ENCODE measurements at regions not wholly inside any gene's neighbourhood (a gene's known extent, or its start where the extent isn't known, plus 50 kb on each side); places are given as distances from the start of the nearest gene placed in this dataset.

DNA sequence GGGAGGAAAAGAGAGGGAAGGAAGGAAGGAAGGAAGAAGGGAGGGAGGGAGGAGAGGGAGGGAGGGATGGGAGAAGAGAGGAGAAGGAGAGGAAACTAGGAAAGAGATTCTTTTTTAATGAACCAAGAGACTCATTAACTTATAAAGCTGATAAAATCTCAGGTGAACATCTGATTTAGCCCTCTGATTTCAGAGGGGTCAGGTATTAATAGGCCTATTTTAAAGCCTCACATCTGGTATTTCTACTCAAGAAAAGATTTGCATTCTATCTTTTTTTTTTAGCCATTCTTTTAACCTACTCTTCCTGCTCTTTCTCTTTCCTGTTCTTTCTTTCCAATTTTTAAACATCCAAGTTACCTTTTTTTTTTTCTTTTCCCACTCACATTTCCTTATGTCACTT, 103.3 kb upstream of the CPEB2 start:
- TF ChIP-seq, protein P1, sequence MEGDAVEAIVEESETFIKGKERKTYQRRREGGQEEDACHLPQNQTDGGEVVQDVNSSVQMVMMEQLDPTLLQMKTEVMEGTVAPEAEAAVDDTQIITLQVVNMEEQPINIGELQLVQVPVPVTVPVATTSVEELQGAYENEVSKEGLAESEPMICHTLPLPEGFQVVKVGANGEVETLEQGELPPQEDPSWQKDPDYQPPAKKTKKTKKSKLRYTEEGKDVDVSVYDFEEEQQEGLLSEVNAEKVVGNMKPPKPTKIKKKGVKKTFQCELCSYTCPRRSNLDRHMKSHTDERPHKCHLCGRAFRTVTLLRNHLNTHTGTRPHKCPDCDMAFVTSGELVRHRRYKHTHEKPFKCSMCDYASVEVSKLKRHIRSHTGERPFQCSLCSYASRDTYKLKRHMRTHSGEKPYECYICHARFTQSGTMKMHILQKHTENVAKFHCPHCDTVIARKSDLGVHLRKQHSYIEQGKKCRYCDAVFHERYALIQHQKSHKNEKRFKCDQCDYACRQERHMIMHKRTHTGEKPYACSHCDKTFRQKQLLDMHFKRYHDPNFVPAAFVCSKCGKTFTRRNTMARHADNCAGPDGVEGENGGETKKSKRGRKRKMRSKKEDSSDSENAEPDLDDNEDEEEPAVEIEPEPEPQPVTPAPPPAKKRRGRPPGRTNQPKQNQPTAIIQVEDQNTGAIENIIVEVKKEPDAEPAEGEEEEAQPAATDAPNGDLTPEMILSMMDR (IDR thresholded peaks at IDR 0.05): no peak
- TF ChIP-seq, protein P2, sequence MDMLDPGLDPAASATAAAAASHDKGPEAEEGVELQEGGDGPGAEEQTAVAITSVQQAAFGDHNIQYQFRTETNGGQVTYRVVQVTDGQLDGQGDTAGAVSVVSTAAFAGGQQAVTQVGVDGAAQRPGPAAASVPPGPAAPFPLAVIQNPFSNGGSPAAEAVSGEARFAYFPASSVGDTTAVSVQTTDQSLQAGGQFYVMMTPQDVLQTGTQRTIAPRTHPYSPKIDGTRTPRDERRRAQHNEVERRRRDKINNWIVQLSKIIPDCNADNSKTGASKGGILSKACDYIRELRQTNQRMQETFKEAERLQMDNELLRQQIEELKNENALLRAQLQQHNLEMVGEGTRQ (IDR thresholded peaks at IDR 0.05; ENCODE audit: borderline replicate concordance, low read depth, low read length): no peak
- TF ChIP-seq SMC3 (IDR thresholded peaks at IDR 0.05; ENCODE audit: low read depth, low read length) (no peak), POLR2AphosphoS5 (IDR thresholded peaks at IDR 0.05; ENCODE audit: low read depth, low read length) (no peak), GATA2 (CRISPR knock-in tag; IDR thresholded peaks at IDR 0.05) (no peak), GABPA (IDR thresholded peaks at IDR 0.05; ENCODE audit: low read depth) (no peak), RAD21 (IDR thresholded peaks at IDR 0.05; ENCODE audit: low read length) (no peak), CHD2 (IDR thresholded peaks at IDR 0.05; ENCODE audit: low read length, partially characterized antibody) (no peak)
- TF ChIP-seq, protein P3, sequence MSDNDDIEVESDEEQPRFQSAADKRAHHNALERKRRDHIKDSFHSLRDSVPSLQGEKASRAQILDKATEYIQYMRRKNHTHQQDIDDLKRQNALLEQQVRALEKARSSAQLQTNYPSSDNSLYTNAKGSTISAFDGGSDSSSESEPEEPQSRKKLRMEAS (IDR thresholded peaks at IDR 0.05; ENCODE audit: low read depth): no peak
- TF ChIP-seq, protein P4, sequence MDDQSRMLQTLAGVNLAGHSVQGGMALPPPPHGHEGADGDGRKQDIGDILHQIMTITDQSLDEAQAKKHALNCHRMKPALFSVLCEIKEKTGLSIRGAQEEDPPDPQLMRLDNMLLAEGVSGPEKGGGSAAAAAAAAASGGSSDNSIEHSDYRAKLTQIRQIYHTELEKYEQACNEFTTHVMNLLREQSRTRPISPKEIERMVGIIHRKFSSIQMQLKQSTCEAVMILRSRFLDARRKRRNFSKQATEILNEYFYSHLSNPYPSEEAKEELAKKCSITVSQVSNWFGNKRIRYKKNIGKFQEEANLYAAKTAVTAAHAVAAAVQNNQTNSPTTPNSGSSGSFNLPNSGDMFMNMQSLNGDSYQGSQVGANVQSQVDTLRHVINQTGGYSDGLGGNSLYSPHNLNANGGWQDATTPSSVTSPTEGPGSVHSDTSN (IDR thresholded peaks at IDR 0.05): no peak

All from SK-N-SH (cell line).